ENCODE measurements at regions not wholly inside any gene's neighbourhood (a gene's known extent, or its start where the extent isn't known, plus 50 kb on each side); places are given as distances from the start of the nearest gene placed in this dataset.

GRCh38 chrX:45757272-45757671 lies 556.6 kb upstream of the DIPK2B start:
- DNase-seq (ENCODE audit: low spot score) (no peak), FAIRE-seq (no peak), ATAC-seq (no peak)
- WGBS (ENCODE audit: low lambda C conversion rate) = 100% methylated on average over 2 of the region's 2 CpGs
- H3K27ac ChIP-seq (ENCODE audit: extremely low read length, insufficient read depth, low read length) = no peak overlapping the region
- BruUV-seq (replicated peaks) = no TSS peak
- no peaks in the 10 kb centered on the region for H4K20me1 ChIP-seq (ENCODE audit: insufficient read depth, low read length)
- no peaks in the 10 kb centered on the region for H3K9me3 ChIP-seq (ENCODE audit: low read length)
- no peak overlapping the region for H3K4me3 ChIP-seq (replicated peaks in 1 of 3; ENCODE audit: insufficient read depth in 1 of 3, low read depth in 2 of 3, low read length in 3 of 3)
- H3K27me3 ChIP-seq (ENCODE audit: control insufficient read depth in 1 of 2, insufficient read depth in 2 of 2, low read length in 2 of 2) = no peaks in the 10 kb centered on the region
- no peak overlapping the region for H3K9ac ChIP-seq (ENCODE audit: insufficient read depth, low read depth, low read length)
- H3K79me2 ChIP-seq (ENCODE audit: insufficient read depth, low read length) = peaks cover 3% of the 10 kb centered on the region
- intact Hi-C loops (cut with micrococcal nuclease; ENCODE audit: unreplicated experiment) = no loop called here
- H3K36me3 ChIP-seq (replicated peaks in 1 of 2; ENCODE audit: control insufficient read depth in 1 of 2, insufficient read depth in 2 of 2, low read length in 2 of 2) = no peaks in the 10 kb centered on the region; a peak in 1 of 5 replicates
- CTCF ChIA-PET (ENCODE audit: low intra/inter-chr PET ratio, low total read pairs) = no interaction called here
- in situ Hi-C loops (cut with HindIII; ENCODE audit: extremely low pct_ligation_motif_present, low pct_unique_long_range_greater_than_20kb) = loop anchor here (25.0 kb wide), 1 partner anchor 245 kb away; no protein-coding TSS in a partner anchor
- H3K4me1 ChIP-seq (ENCODE audit: insufficient read depth, low read length) = peaks cover 23% of the 10 kb centered on the region
- H3K4me2 ChIP-seq (ENCODE audit: low read depth, low read length) = no peak overlapping the region
- no peak overlapping the region for H2AFZ ChIP-seq (ENCODE audit: low read length)
- POLR2A ChIA-PET = no interaction called here
- TF ChIP-seq RXRA (CRISPR knock-in tag; IDR thresholded peaks at IDR 0.05) = no peak
- no peak for TF ChIP-seq ZNF33B (CRISPR knock-in tag; IDR thresholded peaks at IDR 0.05)
- TF ChIP-seq EHMT2 (IDR thresholded peaks at IDR 0.05; ENCODE audit: borderline replicate concordance, low read depth, low read length) = no peak
- no peak for TF ChIP-seq CEBPG (CRISPR knock-in tag; IDR thresholded peaks at IDR 0.05)
- no peak for TF ChIP-seq BORCS8-MEF2B (CRISPR knock-in tag; IDR thresholded peaks at IDR 0.05)
- no peak for TF ChIP-seq ZFP90 (CRISPR knock-in tag; IDR thresholded peaks at IDR 0.05; ENCODE audit: borderline replicate concordance)
- no peak for TF ChIP-seq E2F1 (CRISPR knock-in tag; IDR thresholded peaks at IDR 0.05)
- TF ChIP-seq ZGPAT (CRISPR knock-in tag; IDR thresholded peaks at IDR 0.05) = no peak
- no peak for TF ChIP-seq RFX3 (CRISPR knock-in tag; IDR thresholded peaks at IDR 0.05)
- no peak for TF ChIP-seq ZNF296 (CRISPR knock-in tag; conservative IDR thresholded peaks at IDR 0.05)
- no peak for TF ChIP-seq SKIL (CRISPR knock-in tag; IDR thresholded peaks at IDR 0.05; ENCODE audit: borderline replicate concordance)
- TF ChIP-seq RXRB (CRISPR knock-in tag; IDR thresholded peaks at IDR 0.05; ENCODE audit: borderline replicate concordance) = no peak
- TF ChIP-seq RERE (CRISPR knock-in tag; IDR thresholded peaks at IDR 0.05; ENCODE audit: low read depth) = no peak
- TF ChIP-seq TBX3 (IDR thresholded peaks at IDR 0.05; ENCODE audit: borderline replicate concordance) = no peak
